MM.1S (cell line): ENCODE measurements at regions not wholly inside any gene's neighbourhood (a gene's known extent, or its start where the extent isn't known, plus 50 kb on each side); places are given as distances from the start of the nearest gene placed in this dataset.

Experiments
- CTCF ChIP-seq: fragments of 300-600 bp; sonication (generic); IDR thresholded peaks from 2 replicates; pipeline ENCODE4 v1.5.1; 2016; ENCODE audit warnings: antibody characterized with exemption, low read length, mixed read lengths
- EZH2 ChIP-seq: fragments of 300-600 bp; sonication (generic); optimal IDR thresholded peaks from 2 replicates; pipeline ENCODE3; 2017; ENCODE audit warnings: low read depth, mild to moderate bottlenecking, antibody characterized with exemption, low read length, mixed read lengths

GRCh38 chr2:48065096-48065495, 158.8 kb upstream of the FBXO11 start:
- TF ChIP-seq CTCF (no peak), EZH2 (no peak)
